ENCODE measurements at regions not wholly inside any gene's neighbourhood (a gene's known extent, or its start where the extent isn't known, plus 50 kb on each side); places are given as distances from the start of the nearest gene placed in this dataset.

GRCh38 chr16:47787696-47788095 lies 326.6 kb downstream of the PHKB start:
- TF ChIP-seq CTCF (IDR thresholded peaks at IDR 0.05): no peak
- no peak for TF ChIP-seq POLR2A (IDR thresholded peaks at IDR 0.05)

All from body of pancreas (tissue), 4 donors.